ENCODE measurements at regions not wholly inside any gene's neighbourhood (a gene's known extent, or its start where the extent isn't known, plus 50 kb on each side); places are given as distances from the start of the nearest gene placed in this dataset.

DNA sequence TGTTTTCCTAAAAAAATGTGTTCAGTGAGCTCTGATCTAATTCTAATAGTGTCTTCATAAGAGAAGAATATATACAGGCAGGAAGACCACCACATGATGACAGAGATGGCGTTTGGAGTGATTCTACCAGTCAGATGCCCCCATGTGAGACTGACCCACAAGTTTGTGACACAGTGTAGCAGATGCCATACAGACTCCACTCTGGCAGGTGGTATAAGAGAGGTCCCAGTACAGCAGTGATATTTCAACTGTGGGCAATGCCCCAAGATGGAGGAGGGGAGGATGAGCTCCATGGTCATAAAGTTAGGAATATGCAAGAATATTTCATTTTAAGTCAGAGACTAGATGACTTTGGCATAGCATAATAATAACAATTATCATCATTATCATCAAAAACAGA, 1022.6 kb downstream of the KCNMA1 start:
- ATAC-seq (replicated peaks in 1 of 2) (no peak), DNase-seq (no peak)
- no peak overlapping the region for H3K4me3 Mint-ChIP-seq
- no peaks in the 10 kb centered on the region for H3K27me3 Mint-ChIP-seq (ENCODE audit: low read depth)
- H3K27ac Mint-ChIP-seq: no peak overlapping the region
- no peaks in the 10 kb centered on the region for H3K4me1 Mint-ChIP-seq (ENCODE audit: low read depth)
- H3K36me3 Mint-ChIP-seq (ENCODE audit: insufficient read depth in 2 of 2): peaks cover 0 to 3% of the 10 kb centered on the region in 2 donors
- H3K9me3 Mint-ChIP-seq: peaks cover 5 to 11% of the 10 kb centered on the region in 2 donors
